GM21423 (cell line): ENCODE measurements at regions not wholly inside any gene's neighbourhood (a gene's known extent, or its start where the extent isn't known, plus 50 kb on each side); places are given as distances from the start of the nearest gene placed in this dataset.
"Not testable (repeated sequence)": the region's sequence is repeated elsewhere in the genome, so short reads cannot be mapped to it uniquely, and the experiment has no call there.

Experiments used
- ATAC-seq: cut with Tn5 transposase; IDR thresholded peaks from one replicate; pipeline ENCODE4 v1.9.1; 2021; ENCODE audit warnings: mild to moderate bottlenecking, moderate library complexity; ENCODE audit not compliant: unreplicated experiment

DNA sequence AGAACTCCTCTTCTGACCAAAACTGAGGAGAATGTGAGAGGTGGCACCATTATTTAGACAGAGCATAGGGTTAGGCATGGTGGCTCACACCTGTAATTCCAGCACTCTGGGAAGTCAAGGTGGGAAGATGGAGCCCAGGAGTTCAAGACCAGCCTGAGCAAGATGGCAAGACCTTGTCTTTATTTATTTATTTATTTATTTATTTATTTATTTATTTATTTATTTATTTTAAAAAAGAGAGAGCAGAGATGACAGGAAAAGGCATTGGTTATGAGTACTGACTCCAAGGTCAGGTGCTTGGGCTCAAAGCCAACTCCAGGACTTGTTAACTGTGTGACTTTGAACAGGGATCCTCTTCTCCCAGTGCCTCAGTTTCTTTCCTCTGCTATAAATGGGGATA is 217.7 kb downstream of the MEX3B start:
- ATAC-seq = no peak

DNA sequence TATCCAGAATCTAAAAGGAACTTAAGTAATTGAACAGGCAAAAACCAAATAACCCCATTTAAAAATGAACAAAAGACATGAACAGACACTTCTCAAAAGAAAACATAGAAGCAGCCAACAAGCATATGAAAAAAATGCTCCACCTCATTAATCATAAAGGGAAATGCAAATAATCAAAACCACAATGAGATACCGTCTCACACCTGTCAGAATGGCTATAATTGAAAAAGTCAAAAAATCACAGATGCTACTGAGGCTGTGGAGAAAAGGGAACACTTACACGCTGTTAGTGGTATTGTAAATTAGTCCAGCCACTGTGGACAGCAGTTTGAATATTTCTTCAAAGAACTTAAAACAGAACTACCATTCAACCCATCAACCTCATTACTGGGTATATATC is 220.7 kb downstream of the MEX3B start:
- ATAC-seq = no peak

DNA sequence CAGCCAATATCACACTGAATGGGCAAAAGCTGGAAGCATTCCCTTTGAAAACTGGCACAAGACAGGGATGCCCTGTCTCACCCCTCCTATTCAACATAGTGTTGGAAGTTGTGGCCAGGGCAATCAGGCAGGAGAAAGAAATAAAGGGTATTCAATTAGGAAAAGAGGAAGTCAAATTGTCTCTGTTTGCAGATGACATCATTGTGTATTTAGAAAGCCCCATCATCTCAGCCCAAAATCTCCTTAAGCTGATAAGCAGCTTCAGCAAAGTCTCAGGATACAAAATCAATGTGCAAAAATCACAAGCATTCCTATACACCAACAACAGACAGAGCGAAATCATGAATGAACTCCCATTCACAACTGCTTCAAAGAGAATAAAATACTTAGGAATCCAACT is 223.2 kb downstream of the MEX3B start:
- ATAC-seq = not testable (repeated sequence)

DNA sequence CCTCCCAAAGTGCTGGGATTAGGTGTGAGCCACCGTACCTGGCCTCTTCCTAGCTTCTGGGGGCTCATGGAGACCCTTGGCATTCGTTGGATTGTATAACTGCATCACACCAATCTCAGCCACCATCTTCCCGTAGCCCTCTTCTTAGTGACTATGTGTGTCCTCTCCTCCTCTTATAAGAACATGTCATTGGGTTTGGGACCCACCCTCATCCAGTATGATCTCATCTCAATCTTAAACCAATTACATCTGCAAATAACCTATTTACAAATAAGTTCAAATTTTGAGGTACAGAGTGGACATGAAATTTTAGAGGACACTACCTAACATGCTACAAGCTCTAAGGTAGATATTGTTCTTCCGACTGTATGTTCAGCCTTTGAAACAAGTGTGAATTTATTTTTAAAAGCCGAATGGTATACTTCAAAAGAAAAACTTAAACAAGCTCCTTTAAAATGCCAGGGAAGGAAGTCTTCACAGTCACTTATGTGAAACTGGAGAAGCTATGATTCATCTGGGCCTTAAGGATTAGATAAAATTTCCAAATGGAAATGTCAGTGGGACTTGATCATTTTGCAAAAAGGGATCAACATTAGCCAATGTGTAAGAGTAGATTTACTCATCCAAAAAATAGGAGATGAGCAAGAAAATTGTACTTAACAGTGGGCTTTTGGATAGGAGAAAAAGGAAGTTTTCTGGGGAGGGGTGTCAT is 225.7 kb downstream of the MEX3B start:
- no peak for ATAC-seq

DNA sequence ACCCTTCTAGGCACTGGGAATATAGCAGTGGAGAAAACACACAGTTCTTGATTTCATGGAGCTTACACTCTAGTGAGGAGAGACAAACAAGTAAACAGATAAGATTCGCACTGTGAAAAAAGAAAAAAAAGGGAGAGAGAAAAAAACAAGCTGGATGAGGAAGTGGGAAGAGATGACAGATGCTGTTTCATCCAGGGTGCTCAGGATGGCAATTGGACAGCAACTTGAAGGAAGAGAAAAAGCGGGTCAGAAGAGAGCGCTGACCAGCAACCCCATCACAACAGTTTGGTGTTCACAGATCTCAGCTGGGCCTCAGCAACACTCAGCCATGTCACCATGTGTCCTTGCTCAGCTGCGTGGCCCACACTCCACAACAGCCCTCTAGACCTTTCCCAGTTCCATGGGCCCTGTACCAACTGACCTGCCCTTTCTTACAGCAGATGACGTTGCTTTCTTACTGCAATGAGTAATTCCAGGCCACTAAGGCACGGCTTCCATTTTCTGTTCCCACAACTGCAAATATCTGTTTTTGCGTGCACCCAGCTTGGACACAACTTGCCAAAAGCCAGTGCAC is 230.8 kb downstream of the MEX3B start:
- ATAC-seq = no peak

DNA sequence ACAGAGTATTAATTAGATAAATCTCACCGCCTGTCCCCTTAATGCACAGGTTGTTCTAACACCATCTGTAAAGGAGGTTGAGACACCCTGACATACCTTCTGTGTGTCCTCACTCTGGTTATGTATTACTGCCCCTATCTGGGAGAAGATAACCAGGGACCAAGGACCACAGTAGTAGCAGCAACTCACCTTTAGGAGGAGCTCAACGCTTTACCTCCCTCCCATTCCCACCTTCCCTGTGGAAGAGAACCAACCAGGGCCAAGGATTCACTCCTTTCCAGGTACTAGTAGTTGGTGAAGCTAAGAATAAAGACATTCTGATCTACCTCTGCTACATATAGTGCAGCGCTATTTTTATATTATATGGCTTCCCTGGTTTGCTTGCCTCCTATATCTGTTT is 232.6 kb downstream of the MEX3B start:
- no peak for ATAC-seq

DNA sequence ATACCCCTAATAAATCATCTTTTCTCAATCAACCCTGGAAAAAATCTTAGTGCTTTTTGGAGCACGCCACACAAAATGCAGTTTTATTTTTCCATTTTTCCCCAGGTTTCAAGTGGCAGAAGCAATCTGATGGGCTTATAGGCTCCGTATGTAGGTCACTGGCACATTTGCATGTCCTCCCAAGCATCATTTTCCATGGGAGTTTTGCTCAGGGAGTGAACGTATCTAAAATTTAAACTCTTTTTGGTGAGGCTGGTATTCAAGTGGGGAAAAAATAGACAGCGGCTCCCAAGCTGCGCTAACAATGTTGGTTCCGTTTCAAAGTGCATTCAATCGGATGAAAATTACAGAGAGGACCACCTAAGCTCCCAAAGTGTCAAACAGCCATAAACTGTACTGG is 233.4 kb downstream of the MEX3B start:
- no peak for ATAC-seq

DNA sequence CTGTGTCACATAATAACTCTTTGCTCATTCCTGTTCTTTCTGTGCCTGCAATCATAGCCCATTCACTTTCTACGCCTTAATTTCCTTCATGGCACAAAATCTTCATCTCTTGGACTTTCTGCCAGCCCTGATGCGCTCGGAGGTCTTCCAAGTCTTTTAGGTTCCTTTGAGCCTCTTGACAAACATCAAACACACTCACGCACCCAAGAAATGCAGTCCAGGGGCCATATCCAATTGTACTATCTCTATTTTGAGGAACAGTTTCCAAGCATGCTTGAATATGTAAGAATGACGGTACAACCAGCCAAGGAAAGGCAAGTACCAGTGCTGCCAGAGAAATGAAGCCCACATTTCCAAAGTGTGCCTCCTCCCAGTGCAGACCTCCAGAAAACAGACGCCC is 234.1 kb downstream of the MEX3B start:
- ATAC-seq = no peak

DNA sequence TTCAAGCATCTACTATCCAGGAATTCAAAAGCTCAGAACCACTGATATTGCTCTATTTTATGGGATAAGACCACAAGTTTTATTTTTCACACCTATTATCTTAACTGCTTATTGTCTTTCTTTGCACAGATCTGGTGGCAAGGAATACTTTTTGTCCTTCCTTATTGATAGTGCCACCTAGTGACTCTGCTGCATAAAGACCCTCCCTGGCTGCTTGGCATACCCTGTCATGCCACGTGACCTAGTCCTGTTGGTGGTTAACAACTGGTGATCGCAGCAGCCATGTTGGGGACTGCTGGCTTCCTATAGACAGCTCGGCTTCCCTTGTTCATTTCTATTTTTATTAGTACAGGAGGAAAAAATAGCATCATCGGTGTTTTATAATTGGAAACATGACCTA is 236.3 kb downstream of the MEX3B start:
- no peak for ATAC-seq

DNA sequence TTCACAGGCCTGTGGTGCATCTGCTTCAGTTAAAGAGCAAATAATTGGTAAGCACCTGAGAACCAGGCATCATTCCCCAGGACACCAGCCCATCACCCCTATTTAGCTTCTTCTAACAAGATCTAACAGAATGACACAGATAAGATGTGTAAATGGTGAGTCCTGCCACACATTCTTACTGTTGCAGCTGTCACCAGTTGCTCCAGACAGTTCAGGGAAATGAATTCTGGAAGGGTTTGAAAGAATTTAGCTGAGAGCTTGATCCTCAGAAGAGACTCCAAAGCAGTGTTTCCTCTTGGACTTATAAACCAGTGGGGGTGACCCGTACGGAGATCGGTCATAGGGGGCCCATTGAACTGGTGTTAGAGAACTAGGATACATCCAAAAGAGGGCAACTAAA is 238.0 kb downstream of the MEX3B start:
- ATAC-seq = no peak

DNA sequence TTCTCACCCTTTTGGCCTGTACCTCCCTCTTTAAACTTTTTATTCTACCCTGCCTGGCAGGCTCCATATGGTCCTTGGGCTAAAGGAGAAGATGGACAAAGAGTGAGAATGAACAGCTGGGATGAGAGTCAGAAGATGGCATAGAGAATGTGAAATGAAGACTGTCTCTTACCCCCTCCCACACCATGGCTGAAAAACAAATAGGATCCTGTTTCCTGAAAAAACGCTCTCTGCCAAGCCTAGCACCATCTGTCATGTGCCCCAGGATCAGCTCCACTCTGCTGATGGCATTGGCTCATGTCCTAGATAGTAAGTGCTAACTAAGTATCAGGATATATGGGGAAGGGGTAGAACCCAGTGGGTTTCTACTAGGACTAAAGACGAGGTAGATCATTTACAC is 238.6 kb downstream of the MEX3B start:
- no peak for ATAC-seq

DNA sequence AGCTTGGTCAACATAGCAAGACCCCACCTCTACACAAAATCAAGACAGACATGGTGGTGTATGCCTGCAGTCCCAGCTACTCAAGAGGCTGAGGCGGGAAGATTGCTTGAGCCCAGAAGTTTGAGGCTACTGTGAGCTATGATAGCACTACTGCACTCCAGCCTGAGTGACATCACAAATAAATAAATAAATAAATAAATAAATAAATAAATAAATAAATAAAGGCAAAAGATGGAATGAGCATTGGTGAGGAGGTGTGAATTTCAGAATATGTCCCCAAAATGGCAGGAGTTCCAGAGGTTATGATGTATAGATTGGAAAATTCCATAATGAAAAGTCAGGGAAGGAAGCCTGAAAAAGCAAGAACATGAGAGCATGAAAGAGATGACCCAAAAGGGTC is 249.9 kb downstream of the MEX3B start:
- no peak for ATAC-seq

DNA sequence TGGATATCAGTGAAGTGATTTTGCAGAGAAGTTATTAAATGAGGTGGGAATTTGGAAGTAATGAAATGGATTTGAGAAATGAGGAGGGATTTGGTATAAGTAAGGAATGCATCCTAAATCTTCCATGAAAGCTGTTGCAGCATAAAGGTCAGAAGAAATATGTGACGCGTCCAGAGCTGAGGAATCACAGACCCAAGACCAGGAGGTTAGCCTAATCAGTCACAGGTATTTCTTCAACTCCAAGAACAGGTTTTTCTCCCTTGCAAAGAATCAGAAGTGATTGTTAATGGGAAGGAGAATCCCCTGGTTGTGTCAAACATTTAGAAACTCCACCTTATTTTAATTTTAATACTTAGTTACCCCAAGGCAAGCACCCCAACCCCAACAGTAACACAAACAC is 253.2 kb downstream of the MEX3B start:
- no peak for ATAC-seq

DNA sequence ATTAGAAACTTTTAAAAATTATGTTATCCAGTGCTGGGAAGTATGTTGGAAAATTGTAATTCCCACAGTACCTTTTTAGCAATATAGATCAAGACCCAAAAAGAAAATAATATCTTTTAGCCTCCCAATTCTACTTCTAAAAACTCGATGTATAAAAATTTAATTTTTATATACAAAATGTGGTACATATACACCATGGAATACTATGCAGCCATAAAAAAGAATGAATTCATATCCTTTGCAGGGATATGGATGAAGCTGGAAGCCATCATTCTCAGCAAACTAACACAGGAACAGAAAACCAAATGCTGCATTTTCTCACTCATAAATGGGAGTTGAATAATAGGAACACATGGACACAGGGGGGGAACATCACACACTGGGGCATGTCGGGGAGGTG is 254.5 kb downstream of the MEX3B start:
- ATAC-seq = not testable (repeated sequence)

DNA sequence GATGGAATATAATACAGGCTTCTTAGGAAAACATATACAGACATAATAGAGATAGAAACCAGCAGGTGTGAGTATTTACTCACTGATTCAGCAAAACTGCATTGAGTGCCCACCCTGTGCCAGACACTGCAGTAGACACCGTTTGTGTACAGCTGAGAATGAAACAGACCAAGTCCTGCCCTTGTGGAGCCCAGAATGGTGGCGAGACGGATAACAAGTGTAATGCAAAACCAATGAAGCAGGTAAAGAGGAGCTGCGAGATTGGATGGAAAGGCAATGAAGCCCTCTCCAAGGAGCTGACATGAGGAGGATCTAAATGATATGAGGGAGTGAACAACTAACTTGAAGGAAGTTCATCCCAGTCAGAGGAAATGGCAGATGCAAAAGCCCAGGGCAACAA is 256.4 kb downstream of the MEX3B start:
- ATAC-seq = no peak

DNA sequence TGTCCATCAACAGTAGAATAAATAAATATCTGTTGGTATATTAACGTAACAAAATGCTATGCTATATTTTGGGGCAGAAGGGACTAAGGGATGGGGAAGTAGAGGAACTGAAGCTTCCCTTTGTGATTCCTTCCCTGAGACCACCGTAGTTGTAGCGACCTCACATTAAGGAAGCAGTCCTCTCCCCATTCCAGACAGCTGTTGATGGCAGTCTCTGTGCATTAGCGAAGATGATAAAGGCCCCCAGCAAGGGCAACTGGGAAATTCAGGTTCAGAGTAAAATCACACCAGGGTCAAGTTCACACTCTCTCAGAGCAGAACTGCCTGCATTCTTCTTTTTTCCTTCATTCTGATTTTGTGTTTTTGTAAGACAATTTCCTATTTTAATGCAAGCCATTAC is 259.0 kb downstream of the MEX3B start:
- ATAC-seq = no peak

DNA sequence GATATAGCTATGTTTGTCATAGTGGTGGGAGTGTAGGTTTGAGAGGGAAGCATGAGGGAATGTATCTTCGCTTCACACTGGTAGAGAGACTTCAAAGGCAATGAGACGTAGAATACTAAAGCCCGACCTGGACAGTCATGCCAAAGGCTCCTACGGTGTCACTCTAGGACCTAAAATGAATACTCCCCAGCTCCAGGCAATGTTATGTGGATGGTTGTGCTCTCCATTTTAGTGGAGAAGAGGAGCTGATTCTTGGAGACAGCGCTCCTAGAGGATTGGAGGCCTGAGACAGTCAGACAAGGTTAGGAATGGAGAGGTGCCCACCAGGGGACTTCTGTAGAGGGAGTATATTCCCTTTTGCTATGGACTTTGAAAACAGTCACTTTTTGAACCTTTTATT is 260.1 kb downstream of the MEX3B start:
- ATAC-seq = no peak

DNA sequence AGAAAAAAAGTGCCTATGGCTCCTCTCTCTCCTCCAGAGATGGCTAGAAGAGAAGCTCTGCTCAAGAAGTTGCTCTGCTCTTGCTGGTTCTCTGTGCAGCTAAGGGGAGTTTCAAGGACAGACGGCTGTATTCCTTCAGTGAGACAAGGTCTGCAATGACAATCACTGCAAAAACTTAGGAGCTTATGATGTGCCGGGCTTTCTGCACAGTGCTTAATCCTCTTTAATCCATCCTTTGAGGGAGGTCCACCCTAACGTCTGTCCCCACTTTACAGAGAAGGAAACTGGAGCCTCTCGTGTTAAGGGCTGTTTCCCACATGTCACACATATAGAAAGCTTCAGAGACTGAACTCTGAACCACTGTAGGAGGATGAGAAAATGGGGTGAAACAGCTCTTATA is 260.6 kb downstream of the MEX3B start:
- ATAC-seq = no peak

DNA sequence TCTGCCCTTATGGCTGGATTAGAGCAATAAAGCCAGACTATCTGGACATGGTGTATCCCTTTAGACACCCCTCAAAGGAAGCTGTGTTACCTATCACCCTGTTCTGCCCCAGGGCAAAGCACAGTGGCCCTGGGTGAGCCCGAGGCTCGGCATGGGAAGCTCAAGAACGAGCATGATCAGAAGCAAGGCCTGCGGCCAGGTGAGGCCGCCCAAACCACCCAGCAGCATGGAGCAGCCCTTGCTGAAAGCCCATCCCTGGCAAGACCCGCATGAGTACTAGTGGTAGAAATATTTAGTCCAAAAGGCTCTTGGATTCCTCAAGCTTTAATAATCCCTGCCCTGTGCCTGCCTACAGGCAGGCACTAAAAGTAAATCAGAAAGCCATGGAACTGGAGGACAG is 261.1 kb downstream of the MEX3B start:
- ATAC-seq = no peak

DNA sequence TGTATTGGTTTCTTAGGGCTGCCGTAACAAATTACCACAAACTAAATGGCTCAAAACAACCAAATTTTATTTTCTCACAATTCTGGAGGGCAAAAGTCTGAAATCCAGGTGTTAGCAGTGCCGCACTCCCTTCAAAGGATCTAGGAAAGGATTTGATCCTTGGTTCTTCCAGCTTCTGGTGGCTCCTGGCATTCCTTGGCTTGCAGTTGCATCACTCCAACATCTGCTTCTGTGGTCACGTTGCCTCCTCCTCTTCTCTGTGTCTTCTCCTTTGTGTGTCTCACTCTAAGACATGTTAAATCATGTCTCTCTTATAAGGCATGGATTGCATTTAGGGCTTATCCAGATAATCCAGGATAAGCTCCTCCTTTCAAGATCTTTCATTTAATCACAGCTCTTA is 262.2 kb downstream of the MEX3B start:
- ATAC-seq = no peak

DNA sequence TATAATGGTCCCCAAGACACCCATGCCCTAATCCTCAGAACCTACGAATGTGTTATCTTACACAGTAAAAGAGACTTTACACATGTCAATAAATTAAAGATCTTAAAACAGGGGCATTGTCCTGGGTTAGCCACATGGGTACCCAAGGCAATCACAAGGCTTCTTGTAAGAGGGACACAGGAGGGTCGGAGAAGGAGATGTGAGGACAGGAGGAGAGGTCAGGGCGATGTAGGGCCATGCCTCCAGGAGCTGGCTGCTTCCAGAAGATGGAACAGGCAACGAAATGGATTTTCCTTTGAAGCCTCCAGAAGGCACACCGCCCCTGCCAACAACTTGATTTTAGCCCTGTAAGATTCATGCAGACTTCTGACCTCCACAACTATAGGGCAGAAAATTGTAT is 262.7 kb downstream of the MEX3B start:
- ATAC-seq = no peak

DNA sequence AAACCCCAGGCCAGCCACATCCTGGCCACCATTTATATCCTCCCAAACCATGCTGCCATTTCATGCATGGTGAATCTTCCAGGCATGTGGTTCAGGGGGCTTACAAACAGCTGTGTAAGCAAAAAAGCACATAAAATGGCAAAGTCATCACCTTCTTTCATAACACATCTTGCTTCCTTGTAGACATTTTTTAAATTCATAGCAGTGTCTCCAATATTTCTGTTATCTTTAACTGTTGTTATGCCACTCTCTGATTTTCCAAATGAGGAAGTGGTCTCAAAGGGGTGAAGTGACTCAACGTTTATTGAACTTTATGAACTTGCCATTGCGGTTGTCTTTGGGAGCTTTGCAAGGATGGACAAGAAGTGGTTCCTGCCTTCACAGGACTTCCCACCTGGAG is 264.4 kb downstream of the MEX3B start:
- no peak for ATAC-seq

DNA sequence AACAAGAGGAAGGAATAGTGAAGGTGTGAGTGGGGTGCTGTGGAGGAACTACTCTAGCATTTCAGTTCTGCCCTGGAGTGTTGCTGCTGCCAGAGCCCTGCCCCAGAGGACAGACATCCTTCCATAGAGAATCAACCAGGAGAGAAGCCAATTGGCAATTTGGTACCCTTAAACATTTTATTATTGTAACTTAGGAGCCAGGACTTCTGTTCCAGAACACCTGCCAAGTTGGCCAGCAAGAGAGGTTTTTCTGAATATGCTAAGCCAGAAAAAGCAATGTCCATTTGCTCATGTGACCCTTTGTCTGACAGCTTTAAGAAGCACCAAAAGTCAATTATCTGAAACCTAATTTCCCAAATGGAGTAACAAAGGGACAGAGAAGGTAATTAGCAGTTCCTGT is 264.9 kb downstream of the MEX3B start:
- no peak for ATAC-seq
